K562 (cell line): ENCODE measurements at regions not wholly inside any gene's neighbourhood (a gene's known extent, or its start where the extent isn't known, plus 50 kb on each side); places are given as distances from the start of the nearest gene placed in this dataset.

Experiments used
- ATAC-seq: fragments of 200-7000 bp; cut with Tn5 transposase; 3 replicates; pipeline ENCODE4 v1.9.1; 2020; ENCODE audit warnings: moderate library complexity
- BruUV-seq: library from RNA; stranded (reverse); fragments of 400-500 nt; replicated peaks from 2 replicates; lab custom pipeline; 2021; lab: Mats Ljungman, UMichigan
- CTCF ChIA-PET: fragments of 300-600 bp; formaldehyde crosslinking; extraction: SDS; loops from one replicate; lab custom pipeline; 2021; ENCODE audit warnings: low intra/inter-chr PET ratio; lab: Yijun Ruan, JAX
- POLR2A ChIA-PET: fragments of 300-600, 350-650 bp; sonication (Branson Sonifier 250); formaldehyde crosslinking; extraction: SDS; loops from one replicate; lab custom pipeline; 2021; ENCODE audit warnings: antibody characterized with exemption, inconsistent platforms; lab: Yijun Ruan, JAX
- DNase-seq, 4 experiments: peaks; one replicate each; pipeline versions ENCODE4 v3.0.0 to v3.0.0-alpha.2; 2011 to 2018; ENCODE audit warnings: low spot score in 3 of 4, mixed read lengths in 3 of 4; ENCODE audit errors: extremely low read depth in 1 of 4
- FAIRE-seq: peaks from 2 replicates; lab custom pipeline; 2011; peaks lifted over from hg19 to GRCh38; lab: Jason Lieb, UNC
- H2AFZ ChIP-seq: 2 replicates; pipeline ENCODE4 v1.6.0; 2011; ENCODE audit warnings: low read depth, low read length, control low read depth, inconsistent platforms
- H3K27ac ChIP-seq: fragments of 200-600 bp; 3 replicates; pipeline ENCODE4 v1.8.0; 2011; ENCODE audit warnings: low read depth, mild to moderate bottlenecking, control low read depth, inconsistent platforms, low read length, moderate library complexity, mixed read lengths; ENCODE audit errors: extremely low read depth
- H3K27me3 ChIP-seq, 2 experiments: fragments of 300-600 bp in 1 of 2; 2 replicates in 1 of 2; 3 replicates in 1 of 2; pipeline versions ENCODE4 v1.6.0 to v1.8.0; 2011; ENCODE audit warnings: inconsistent platforms in 2 of 2, low read length in 2 of 2, mild to moderate bottlenecking in 1 of 2, mixed read lengths in 1 of 2, moderate library complexity in 1 of 2; ENCODE audit not compliant: control insufficient read depth in 2 of 2, insufficient read depth in 2 of 2
- H3K36me3 ChIP-seq: fragments of 300-600 bp; 3 replicates; pipeline ENCODE4 v1.8.0; 2011; ENCODE audit warnings: mild to moderate bottlenecking, low read length, inconsistent platforms; ENCODE audit not compliant: control insufficient read depth, insufficient read depth
- H3K4me1 ChIP-seq, 2 experiments: fragments of 200-600 bp in 1 of 2; replicated peaks in 1 of 2; 2 replicates in 1 of 2; 3 replicates in 1 of 2; pipeline versions ENCODE4 v1.5.1 to v1.8.0; 2011; ENCODE audit warnings: inconsistent platforms in 2 of 2, low read length in 2 of 2, mild to moderate bottlenecking in 1 of 2, mixed read lengths in 1 of 2, moderate library complexity in 1 of 2; ENCODE audit not compliant: control insufficient read depth in 2 of 2, insufficient read depth in 2 of 2
- H3K4me2 ChIP-seq: 2 replicates; pipeline ENCODE4 v1.6.1; 2011; ENCODE audit warnings: low read length, control low read depth, inconsistent platforms, mixed read lengths; ENCODE audit not compliant: insufficient read depth
- H3K4me3 ChIP-seq: fragments of 200-600 bp; sonication (generic), shearing (Covaris generic); 2 replicates; pipeline ENCODE4 v1.5.1; 2016; ENCODE audit warnings: control low read depth, inconsistent platforms
- H3K79me2 ChIP-seq: fragments of 200-600 bp; 3 replicates; pipeline ENCODE4 v1.8.0; 2011; ENCODE audit warnings: low read length, inconsistent platforms; ENCODE audit not compliant: control insufficient read depth, insufficient read depth
- H3K9ac ChIP-seq, 2 experiments: 2 replicates each; pipeline versions ENCODE4 v1.6.0 to v1.6.1; 2011; ENCODE audit warnings: low read depth in 2 of 2, low read length in 2 of 2, control low read depth in 1 of 2, inconsistent platforms in 1 of 2, mild to moderate bottlenecking in 1 of 2, mixed read lengths in 1 of 2; ENCODE audit not compliant: insufficient read depth in 1 of 2
- H3K9me1 ChIP-seq: one replicate; pipeline ENCODE4 v1.6.0; 2011; ENCODE audit warnings: inconsistent platforms, mild to moderate bottlenecking, low read length, moderate library complexity; ENCODE audit not compliant: control insufficient read depth, insufficient read depth
- H3K9me3 ChIP-seq: replicated peaks from 2 replicates; pipeline ENCODE4 v1.5.1; 2011; ENCODE audit warnings: low read depth, low read length, inconsistent platforms; ENCODE audit not compliant: control insufficient read depth, insufficient read depth
- H4K20me1 ChIP-seq: replicated peaks from 2 replicates; pipeline ENCODE4 v1.6.1; 2011; ENCODE audit warnings: low read length, inconsistent platforms, mixed read lengths; ENCODE audit not compliant: control insufficient read depth, insufficient read depth
- HCFC1 ChIP-seq: IDR thresholded peaks from 2 replicates; pipeline ENCODE4 v1.6.1; 2012; ENCODE audit warnings: low read depth, low read length, improper control_type of control experiment
- HIVEP1 ChIP-seq: fragments of 250-450 bp; sonication (Bioruptor Pico); IDR thresholded peaks from 2 replicates; pipeline ENCODE4 v1.4.0; 2020; ENCODE audit warnings: mild to moderate bottlenecking
- KAT2B ChIP-seq: IDR thresholded peaks from one replicate; pipeline ENCODE4 v1.6.1; 2012; ENCODE audit warnings: low read depth, mild to moderate bottlenecking, control low read depth, inconsistent platforms, low read length, moderate library complexity
- KLF6 ChIP-seq: fragments of 250-450 bp; sonication (Bioruptor Pico); IDR thresholded peaks from 2 replicates; pipeline ENCODE4 v1.4.0; 2020; ENCODE audit warnings: mild to moderate bottlenecking, moderate library complexity, borderline replicate concordance
- MED1 ChIP-seq: sonication (generic); formaldehyde crosslinking; IDR thresholded peaks from 2 replicates; pipeline ENCODE4 v1.8.1; 2023; ENCODE audit warnings: missing genetic modification reagents, borderline replicate concordance
- NCOA6 ChIP-seq: fragments of 450-650 bp; IDR thresholded peaks from 2 replicates; pipeline ENCODE4 v1.6.1; 2017; ENCODE audit warnings: mild to moderate bottlenecking
- NELFE ChIP-seq: IDR thresholded peaks from 2 replicates; pipeline ENCODE4 v1.6.1; 2011; ENCODE audit warnings: mild to moderate bottlenecking; ENCODE audit not compliant: insufficient read depth, insufficient read length
- NFE2 ChIP-seq: IDR thresholded peaks from 2 replicates; pipeline ENCODE4 v1.6.1; 2014; ENCODE audit warnings: antibody characterized with exemption, low read depth
- NR0B1 ChIP-seq: fragments of 450-650 bp; IDR thresholded peaks from one replicate; pipeline ENCODE4 v1.6.1; 2018; ENCODE audit warnings: mild to moderate bottlenecking, moderate library complexity; ENCODE audit not compliant: partially characterized antibody
- ZNF232 ChIP-seq: sonication (generic); formaldehyde crosslinking; IDR thresholded peaks from 2 replicates; pipeline ENCODE4 v1.8.0; 2022; ENCODE audit warnings: mild to moderate bottlenecking, missing genetic modification reagents
- ZNF76 ChIP-seq: fragments of 250-450 bp; sonication (Bioruptor Pico); IDR thresholded peaks from 2 replicates; pipeline ENCODE4 v1.4.0; 2020; ENCODE audit warnings: mild to moderate bottlenecking, moderate library complexity, borderline replicate concordance
- ZNF764 ChIP-seq: fragments of 250-450 bp; sonication (Bioruptor Pico); IDR thresholded peaks from 2 replicates; pipeline ENCODE4 v1.4.0; 2020; ENCODE audit warnings: low read depth, mild to moderate bottlenecking, moderate library complexity
- WGBS: fragments of 100-300 bp; shearing (Covaris generic); methylation state at CpG from one replicate; pipeline ENCODE4 v1.1.6; 2016; ENCODE audit warnings: low coverage, mixed read lengths; ENCODE audit not compliant: insufficient coverage; ENCODE audit errors: missing lambda C conversion rate; 5-methylcytosine and 5-hydroxymethylcytosine counted together
- in situ Hi-C: fragments of 300-500 bp; cut with MboI; formaldehyde crosslinking; loops from 4 replicates; pipeline ENCODE4 v1.15.0; 2018; ENCODE audit warnings: inconsistent platforms, mixed read lengths
- intact Hi-C: fragments of 100-400 bp; cut with micrococcal nuclease; formaldehyde crosslinking; loops from 2 replicates; pipeline ENCODE4 v1.14.2; 2022
- TF ChIP-seq, protein P1 (sequence below): sonication (generic); formaldehyde crosslinking; IDR thresholded peaks from 2 replicates; pipeline ENCODE4 v1.4.0; 2020; ENCODE audit warnings: mild to moderate bottlenecking, missing genetic modification reagents

DNA sequence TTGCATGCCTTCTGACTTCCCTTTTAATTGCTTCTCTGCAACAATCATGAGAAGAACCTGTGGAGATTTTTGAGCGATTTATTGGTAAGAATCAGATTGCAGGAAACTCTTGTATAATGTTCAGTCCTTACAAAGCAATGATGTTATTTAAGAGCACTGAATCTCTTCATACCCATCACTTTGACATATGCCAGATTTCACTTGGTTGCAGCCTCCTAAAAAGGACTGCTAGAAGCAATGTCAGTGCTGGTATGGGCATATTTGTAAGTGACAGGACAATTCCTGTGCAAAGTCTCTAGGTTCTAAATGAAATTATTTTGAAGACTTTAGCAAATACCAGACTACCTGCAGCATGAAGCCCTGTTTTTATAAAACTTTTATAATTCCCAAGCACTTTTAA lies 2272.7 kb upstream of the WWC1 start:
- Histone ChIP-seq H4K20me1 (no peaks in the 10 kb centered on the region), H3K9me3 (no peaks in the 10 kb centered on the region; the same call in 1 of the 2 replicates), H3K27me3 (no peaks in the 10 kb centered on the region), H3K4me1 (no peaks in the 10 kb centered on the region), H3K9me1 (no peaks in the 10 kb centered on the region), H2AFZ (no peak overlapping the region), H3K36me3 (no peaks in the 10 kb centered on the region), H3K79me2 (no peaks in the 10 kb centered on the region), H3K9ac (no peak overlapping the region), H3K4me2 (no peak overlapping the region), H3K4me3 (no peak overlapping the region), H3K27ac (no peak overlapping the region)
- ChIA-PET CTCF (no interaction called here), POLR2A (no interaction called here)
- ATAC-seq (no peak), DNase-seq (no peak), FAIRE-seq (no peak)
- 0% methylated on average over 1 of the region's 1 CpG for WGBS
- BruUV-seq: no TSS peak
- TF ChIP-seq ZNF232 (CRISPR knock-in tag) (no peak), NR0B1 (no peak), NCOA6 (no peak), MED1 (CRISPR knock-in tag) (no peak), KAT2B (no peak), KLF6 (CRISPR knock-in tag) (no peak), NELFE (no peak), ZNF764 (CRISPR knock-in tag) (no peak), NFE2 (no peak), ZNF76 (CRISPR knock-in tag) (no peak), HCFC1 (no peak), HIVEP1 (no peak)
- TF ChIP-seq, protein P1, sequence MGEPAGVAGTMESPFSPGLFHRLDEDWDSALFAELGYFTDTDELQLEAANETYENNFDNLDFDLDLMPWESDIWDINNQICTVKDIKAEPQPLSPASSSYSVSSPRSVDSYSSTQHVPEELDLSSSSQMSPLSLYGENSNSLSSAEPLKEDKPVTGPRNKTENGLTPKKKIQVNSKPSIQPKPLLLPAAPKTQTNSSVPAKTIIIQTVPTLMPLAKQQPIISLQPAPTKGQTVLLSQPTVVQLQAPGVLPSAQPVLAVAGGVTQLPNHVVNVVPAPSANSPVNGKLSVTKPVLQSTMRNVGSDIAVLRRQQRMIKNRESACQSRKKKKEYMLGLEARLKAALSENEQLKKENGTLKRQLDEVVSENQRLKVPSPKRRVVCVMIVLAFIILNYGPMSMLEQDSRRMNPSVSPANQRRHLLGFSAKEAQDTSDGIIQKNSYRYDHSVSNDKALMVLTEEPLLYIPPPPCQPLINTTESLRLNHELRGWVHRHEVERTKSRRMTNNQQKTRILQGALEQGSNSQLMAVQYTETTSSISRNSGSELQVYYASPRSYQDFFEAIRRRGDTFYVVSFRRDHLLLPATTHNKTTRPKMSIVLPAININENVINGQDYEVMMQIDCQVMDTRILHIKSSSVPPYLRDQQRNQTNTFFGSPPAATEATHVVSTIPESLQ (CRISPR knock-in tag): no peak
- intact Hi-C loops (no loop called here), in situ Hi-C loops (no loop called here)
